CD4-positive, alpha-beta T cell treated with Interleukin-6 at 100 ng/mL for 8 hours (primary cell): ENCODE measurements at regions not wholly inside any gene's neighbourhood (a gene's known extent, or its start where the extent isn't known, plus 50 kb on each side); places are given as distances from the start of the nearest gene placed in this dataset.

Experiments
- DNase-seq: peaks from one replicate; pipeline ENCODE4 v3.0.0-alpha.2; 2020; ENCODE audit warnings: mixed read lengths, low spot score

GRCh38 chr19:31709476-31709875, 360.2 kb upstream of the TSHZ3 start:
- DNase-seq, result no peak

GRCh38 chr19:31715249-31715945, 366.2 kb upstream of the TSHZ3 start:
- DNase-seq, result no peak

- DNase-seq, result no peak
Observed at GRCh38 chr19:31716826-31717225, 367.6 kb upstream of the TSHZ3 start.

- no peak for DNase-seq
Observed at GRCh38 chr19:31717269-31717923, 368.2 kb upstream of the TSHZ3 start.

GRCh38 chr19:31718032-31718431, 368.8 kb upstream of the TSHZ3 start:
- DNase-seq, result no peak

- no peak for DNase-seq
Observed at GRCh38 chr19:31718898-31719297, 369.7 kb upstream of the TSHZ3 start.

GRCh38 chr19:31723101-31723500, 373.9 kb upstream of the TSHZ3 start:
- DNase-seq, result no peak

GRCh38 chr19:31725051-31725450, 375.8 kb upstream of the TSHZ3 start:
- no peak for DNase-seq

- DNase-seq, result no peak
Observed at GRCh38 chr19:31727536-31727935, 378.3 kb upstream of the TSHZ3 start.

- DNase-seq, result no peak
Observed at GRCh38 chr19:31730270-31730669, 381.0 kb upstream of the TSHZ3 start.

- no peak for DNase-seq
Observed at GRCh38 chr19:31733591-31733990, 384.4 kb upstream of the TSHZ3 start.

- DNase-seq, result no peak
Observed at GRCh38 chr19:31742249-31742648, 393.0 kb upstream of the TSHZ3 start.

- DNase-seq, result no peak
Observed at GRCh38 chr19:31745731-31746130, 396.5 kb upstream of the TSHZ3 start.

GRCh38 chr19:31749231-31749630, 400.0 kb upstream of the TSHZ3 start:
- DNase-seq, result no peak

- DNase-seq, result no peak
Observed at GRCh38 chr19:31759359-31759758, 410.1 kb upstream of the TSHZ3 start.

- no peak for DNase-seq
Observed at GRCh38 chr19:31761281-31761913, 412.2 kb upstream of the TSHZ3 start.

- no peak for DNase-seq
Observed at GRCh38 chr19:31770223-31770622, 421.0 kb upstream of the TSHZ3 start.

GRCh38 chr19:31772915-31773314, 423.7 kb upstream of the TSHZ3 start:
- DNase-seq, result no peak

- no peak for DNase-seq
Observed at GRCh38 chr19:31781542-31781941, 432.3 kb upstream of the TSHZ3 start.

GRCh38 chr19:31783592-31783991, 434.4 kb upstream of the TSHZ3 start:
- DNase-seq, result no peak

GRCh38 chr19:31784671-31785101, 435.4 kb upstream of the TSHZ3 start:
- DNase-seq, result no peak

- DNase-seq, result no peak
Observed at GRCh38 chr19:31801611-31802010, 452.4 kb upstream of the TSHZ3 start.

GRCh38 chr19:31803835-31804446, 454.7 kb upstream of the TSHZ3 start:
- no peak for DNase-seq
